Ishikawa (cell line): ENCODE measurements at regions not wholly inside any gene's neighbourhood (a gene's known extent, or its start where the extent isn't known, plus 50 kb on each side); places are given as distances from the start of the nearest gene placed in this dataset.

Experiments
- CEBPB ChIP-seq: IDR thresholded peaks from 2 replicates; pipeline ENCODE4 v1.6.1; 2012
- CREB1 ChIP-seq: IDR thresholded peaks from 2 replicates; pipeline ENCODE4 v1.6.1; 2012; ENCODE audit warnings: low read depth
- EGR1 ChIP-seq: IDR thresholded peaks from 2 replicates; pipeline ENCODE4 v1.6.1; 2012
- EP300 ChIP-seq: IDR thresholded peaks from 2 replicates; pipeline ENCODE4 v1.6.1; 2012; ENCODE audit warnings: borderline replicate concordance
- FOXM1 ChIP-seq: IDR thresholded peaks from 2 replicates; pipeline ENCODE4 v1.6.1; 2012; ENCODE audit warnings: low read depth, borderline replicate concordance
- NFIC ChIP-seq: IDR thresholded peaks from 2 replicates; pipeline ENCODE4 v1.6.1; 2012
- RAD21 ChIP-seq: IDR thresholded peaks from 2 replicates; pipeline ENCODE4 v1.6.1; 2012; ENCODE audit warnings: low read depth
- TAF1 ChIP-seq: IDR thresholded peaks from 2 replicates; pipeline ENCODE4 v1.6.1; 2012; ENCODE audit warnings: low read depth, mild to moderate bottlenecking
- TCF12 ChIP-seq: IDR thresholded peaks from 2 replicates; pipeline ENCODE4 v1.6.1; 2012; ENCODE audit warnings: low read depth
- TEAD4 ChIP-seq: IDR thresholded peaks from 2 replicates; pipeline ENCODE4 v1.6.1; 2012
- YY1 ChIP-seq: IDR thresholded peaks from 2 replicates; pipeline ENCODE4 v1.6.1; 2012; ENCODE audit warnings: low read depth
- ZBTB7A ChIP-seq: IDR thresholded peaks from 2 replicates; pipeline ENCODE4 v1.6.1; 2012; ENCODE audit warnings: low read depth
- TF ChIP-seq, protein P1 (sequence below): IDR thresholded peaks from 2 replicates; pipeline ENCODE4 v1.6.1; 2012
- TF ChIP-seq, protein P2 (sequence below): IDR thresholded peaks from 2 replicates; pipeline ENCODE4 v1.6.1; 2012; ENCODE audit warnings: low read depth, mild to moderate bottlenecking
- TF ChIP-seq, protein P3 (sequence below): IDR thresholded peaks from 2 replicates; pipeline ENCODE4 v1.6.1; 2012

DNA sequence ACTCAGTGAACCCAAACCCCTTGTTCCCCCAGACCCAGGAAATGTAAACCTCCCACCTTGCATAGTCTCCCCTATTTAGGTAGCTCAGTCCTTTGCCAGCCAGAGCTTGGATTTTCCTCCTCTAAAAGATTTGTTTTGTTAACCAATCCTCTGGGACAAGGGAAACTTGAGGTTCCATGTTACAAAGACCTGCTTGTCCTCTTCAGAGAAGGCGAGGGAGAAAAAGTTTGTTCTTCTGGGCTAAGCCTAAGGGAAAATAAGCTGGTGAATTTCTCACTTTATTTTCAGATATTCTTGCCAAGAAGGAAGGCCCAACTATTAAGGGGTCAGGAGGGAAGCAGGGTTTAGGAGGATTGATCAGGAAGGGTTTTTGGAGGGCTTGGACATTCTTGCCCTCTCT lies 136.1 kb upstream of the PROK2 start:
- TF ChIP-seq, protein P1, sequence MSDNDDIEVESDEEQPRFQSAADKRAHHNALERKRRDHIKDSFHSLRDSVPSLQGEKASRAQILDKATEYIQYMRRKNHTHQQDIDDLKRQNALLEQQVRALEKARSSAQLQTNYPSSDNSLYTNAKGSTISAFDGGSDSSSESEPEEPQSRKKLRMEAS = no peak
- TF ChIP-seq, protein P2, sequence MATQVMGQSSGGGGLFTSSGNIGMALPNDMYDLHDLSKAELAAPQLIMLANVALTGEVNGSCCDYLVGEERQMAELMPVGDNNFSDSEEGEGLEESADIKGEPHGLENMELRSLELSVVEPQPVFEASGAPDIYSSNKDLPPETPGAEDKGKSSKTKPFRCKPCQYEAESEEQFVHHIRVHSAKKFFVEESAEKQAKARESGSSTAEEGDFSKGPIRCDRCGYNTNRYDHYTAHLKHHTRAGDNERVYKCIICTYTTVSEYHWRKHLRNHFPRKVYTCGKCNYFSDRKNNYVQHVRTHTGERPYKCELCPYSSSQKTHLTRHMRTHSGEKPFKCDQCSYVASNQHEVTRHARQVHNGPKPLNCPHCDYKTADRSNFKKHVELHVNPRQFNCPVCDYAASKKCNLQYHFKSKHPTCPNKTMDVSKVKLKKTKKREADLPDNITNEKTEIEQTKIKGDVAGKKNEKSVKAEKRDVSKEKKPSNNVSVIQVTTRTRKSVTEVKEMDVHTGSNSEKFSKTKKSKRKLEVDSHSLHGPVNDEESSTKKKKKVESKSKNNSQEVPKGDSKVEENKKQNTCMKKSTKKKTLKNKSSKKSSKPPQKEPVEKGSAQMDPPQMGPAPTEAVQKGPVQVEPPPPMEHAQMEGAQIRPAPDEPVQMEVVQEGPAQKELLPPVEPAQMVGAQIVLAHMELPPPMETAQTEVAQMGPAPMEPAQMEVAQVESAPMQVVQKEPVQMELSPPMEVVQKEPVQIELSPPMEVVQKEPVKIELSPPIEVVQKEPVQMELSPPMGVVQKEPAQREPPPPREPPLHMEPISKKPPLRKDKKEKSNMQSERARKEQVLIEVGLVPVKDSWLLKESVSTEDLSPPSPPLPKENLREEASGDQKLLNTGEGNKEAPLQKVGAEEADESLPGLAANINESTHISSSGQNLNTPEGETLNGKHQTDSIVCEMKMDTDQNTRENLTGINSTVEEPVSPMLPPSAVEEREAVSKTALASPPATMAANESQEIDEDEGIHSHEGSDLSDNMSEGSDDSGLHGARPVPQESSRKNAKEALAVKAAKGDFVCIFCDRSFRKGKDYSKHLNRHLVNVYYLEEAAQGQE = no peak
- TF ChIP-seq CEBPB (no peak), RAD21 (no peak)

- TF ChIP-seq TCF12 = no peak
- TF ChIP-seq, protein P1 = no peak
- TF ChIP-seq, protein P3, sequence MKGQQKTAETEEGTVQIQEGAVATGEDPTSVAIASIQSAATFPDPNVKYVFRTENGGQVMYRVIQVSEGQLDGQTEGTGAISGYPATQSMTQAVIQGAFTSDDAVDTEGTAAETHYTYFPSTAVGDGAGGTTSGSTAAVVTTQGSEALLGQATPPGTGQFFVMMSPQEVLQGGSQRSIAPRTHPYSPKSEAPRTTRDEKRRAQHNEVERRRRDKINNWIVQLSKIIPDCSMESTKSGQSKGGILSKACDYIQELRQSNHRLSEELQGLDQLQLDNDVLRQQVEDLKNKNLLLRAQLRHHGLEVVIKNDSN = no peak
- TF ChIP-seq YY1 = no peak
- TF ChIP-seq ZBTB7A = no peak
- TF ChIP-seq TEAD4 = no peak
- TF ChIP-seq EGR1 = no peak
- no peak for TF ChIP-seq CREB1
- no peak for TF ChIP-seq EP300
- TF ChIP-seq FOXM1 = no peak
- no peak for TF ChIP-seq RAD21
- no peak for TF ChIP-seq TAF1
- no peak for TF ChIP-seq NFIC
- TF ChIP-seq, protein P2 = no peak
- TF ChIP-seq CEBPB = no peak
Measured at GRCh38 chr3:71919572-71919971, 134.6 kb upstream of the PROK2 start.

DNA sequence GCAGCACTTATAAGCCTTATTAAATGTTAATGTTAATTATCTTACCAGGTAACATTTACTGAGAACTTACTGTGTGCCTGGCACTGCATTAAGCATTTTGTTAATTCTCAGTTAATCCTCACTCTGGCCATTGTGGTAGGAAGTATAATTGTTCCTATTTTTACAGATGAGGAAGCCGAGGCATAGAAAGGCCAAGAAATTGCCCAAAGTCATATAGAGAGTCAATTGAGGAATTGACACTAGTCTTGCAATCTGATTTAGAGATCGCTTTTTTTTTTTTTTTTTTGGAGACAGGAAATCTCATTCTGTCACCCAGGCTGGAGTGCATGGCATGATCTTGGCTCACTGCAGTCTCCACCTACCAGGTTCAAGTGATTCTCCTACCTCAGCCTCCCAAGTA lies 132.6 kb upstream of the PROK2 start:
- no peak for TF ChIP-seq CEBPB
- TF ChIP-seq YY1 = no peak
- TF ChIP-seq CREB1 = no peak
- no peak for TF ChIP-seq TCF12
- TF ChIP-seq EP300 = no peak
- TF ChIP-seq TAF1 = no peak
- no peak for TF ChIP-seq RAD21
- TF ChIP-seq, protein P1 = no peak

DNA sequence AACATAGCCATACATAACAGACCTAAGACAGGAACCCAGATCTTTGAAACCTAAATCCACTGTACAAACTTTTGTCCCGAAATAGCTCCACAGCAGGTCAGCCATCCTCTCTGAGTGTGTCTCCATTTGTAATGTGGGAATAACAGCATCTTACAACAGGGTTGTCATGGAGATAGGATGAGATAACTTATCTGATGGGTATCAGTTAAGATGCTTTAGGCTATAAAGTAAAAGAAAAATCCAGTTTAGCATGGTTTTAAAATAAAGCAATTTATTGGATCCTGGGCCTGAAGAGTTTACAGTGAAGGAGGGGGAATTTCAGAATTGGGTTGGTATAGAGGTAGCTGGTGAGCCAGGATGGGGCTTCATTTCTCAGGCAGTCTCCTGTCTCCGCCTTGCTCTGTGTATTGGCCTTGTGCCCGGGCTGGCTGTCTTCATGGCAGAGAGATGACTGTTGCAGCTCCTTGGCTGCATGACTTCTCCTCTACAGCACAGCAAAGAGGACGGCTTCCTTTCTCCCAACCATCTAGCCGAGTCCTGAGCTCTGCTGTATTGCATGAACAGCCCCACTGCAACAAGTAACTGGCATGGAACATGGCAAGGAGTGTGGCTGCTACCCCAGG lies 131.9 kb upstream of the PROK2 start:
- no peak for TF ChIP-seq TCF12
- TF ChIP-seq RAD21 = no peak
- TF ChIP-seq, protein P2 = no peak
- no peak for TF ChIP-seq NFIC
- TF ChIP-seq EGR1 = no peak
- TF ChIP-seq TAF1 = no peak
- TF ChIP-seq CEBPB = no peak
- no peak for TF ChIP-seq CREB1
- no peak for TF ChIP-seq FOXM1
- no peak for TF ChIP-seq YY1
- TF ChIP-seq TEAD4 = no peak
- TF ChIP-seq EP300 = no peak
- TF ChIP-seq, protein P1 = no peak
- TF ChIP-seq ZBTB7A = no peak
- TF ChIP-seq, protein P3 = no peak
